Rectal smooth muscle tissue (tissue), 1 donor: ENCODE measurements at regions not wholly inside any gene's neighbourhood (a gene's known extent, or its start where the extent isn't known, plus 50 kb on each side); places are given as distances from the start of the nearest gene placed in this dataset.
"Not testable (repeated sequence)": the region's sequence is repeated elsewhere in the genome, so short reads cannot be mapped to it uniquely, and the experiment has no call there.

Experiments used
- H3K27ac ChIP-seq: one replicate; pipeline ENCODE4 v1.7.0; 2013; ENCODE audit warnings: low read depth, low read length, inconsistent platforms
- H3K27me3 ChIP-seq: one replicate; pipeline ENCODE4 v1.7.0; 2013; ENCODE audit warnings: low read length; ENCODE audit not compliant: control insufficient read depth, insufficient read depth
- H3K36me3 ChIP-seq: one replicate; pipeline ENCODE4 v1.7.0; 2013; ENCODE audit warnings: low read length; ENCODE audit not compliant: control insufficient read depth, insufficient read depth
- H3K4me1 ChIP-seq: one replicate; pipeline ENCODE4 v1.7.0; 2013; ENCODE audit warnings: low read length; ENCODE audit not compliant: control insufficient read depth, insufficient read depth
- H3K4me3 ChIP-seq: one replicate; pipeline ENCODE4 v1.7.0; 2013; ENCODE audit warnings: low read length
- H3K9ac ChIP-seq: one replicate; pipeline ENCODE4 v1.7.0; 2013; ENCODE audit warnings: low read length

- no peaks in the 10 kb centered on the region for H3K4me1 ChIP-seq
- no peak overlapping the region for H3K27ac ChIP-seq
- no peaks in the 10 kb centered on the region for H3K36me3 ChIP-seq
- H3K27me3 ChIP-seq = no peaks in the 10 kb centered on the region
- H3K9ac ChIP-seq = no peak overlapping the region
- no peak overlapping the region for H3K4me3 ChIP-seq
Measured at GRCh38 chr21:28118570-28118969, 874.1 kb downstream of the LTN1 start.

- not testable (repeated sequence) for H3K27me3 ChIP-seq, H3K27ac ChIP-seq, H3K36me3 ChIP-seq, H3K4me3 ChIP-seq, H3K4me1 ChIP-seq, H3K9ac ChIP-seq
Measured at GRCh38 chr21:28114986-28115385, 877.7 kb downstream of the LTN1 start.

GRCh38 chr21:28113718-28114117 is 879.0 kb downstream of the LTN1 start:
- no peaks in the 10 kb centered on the region for H3K36me3 ChIP-seq
- H3K9ac ChIP-seq = no peak overlapping the region
- no peak overlapping the region for H3K27ac ChIP-seq
- peaks cover 9% of the 10 kb centered on the region for H3K4me1 ChIP-seq
- no peaks in the 10 kb centered on the region for H3K27me3 ChIP-seq
- H3K4me3 ChIP-seq = no peak overlapping the region

- Histone ChIP-seq H3K27me3 (no peaks in the 10 kb centered on the region), H3K27ac (peak overlapping the region; percentile 51), H3K4me3 (no peak overlapping the region), H3K9ac (no peak overlapping the region), H3K4me1 (peaks cover 9% of the 10 kb centered on the region), H3K36me3 (no peaks in the 10 kb centered on the region)
Measured at GRCh38 chr21:28112511-28112910, 880.2 kb downstream of the LTN1 start.

GRCh38 chr21:28111151-28111619 is 881.5 kb downstream of the LTN1 start:
- no peaks in the 10 kb centered on the region for H3K36me3 ChIP-seq
- no peak overlapping the region for H3K9ac ChIP-seq
- peak overlapping the region; percentile 15 for H3K4me3 ChIP-seq
- peak overlapping the region; percentile 55 for H3K27ac ChIP-seq
- no peaks in the 10 kb centered on the region for H3K27me3 ChIP-seq
- peaks cover 9% of the 10 kb centered on the region for H3K4me1 ChIP-seq

GRCh38 chr21:28110716-28111115 is 882.0 kb downstream of the LTN1 start:
- Histone ChIP-seq H3K4me3 (no peak overlapping the region), H3K36me3 (no peaks in the 10 kb centered on the region), H3K27me3 (no peaks in the 10 kb centered on the region), H3K9ac (no peak overlapping the region), H3K4me1 (peaks cover 9% of the 10 kb centered on the region), H3K27ac (peak overlapping the region; percentile 55)

GRCh38 chr21:28110074-28110473 is 882.6 kb downstream of the LTN1 start:
- Histone ChIP-seq H3K27ac (peak overlapping the region; percentile 10), H3K9ac (no peak overlapping the region), H3K4me1 (peaks cover 9% of the 10 kb centered on the region), H3K36me3 (no peaks in the 10 kb centered on the region), H3K27me3 (no peaks in the 10 kb centered on the region), H3K4me3 (no peak overlapping the region)

- H3K27ac ChIP-seq = no peak overlapping the region
- no peak overlapping the region for H3K4me3 ChIP-seq
- peaks cover 4% of the 10 kb centered on the region for H3K4me1 ChIP-seq
- H3K27me3 ChIP-seq = no peaks in the 10 kb centered on the region
- H3K9ac ChIP-seq = no peak overlapping the region
- no peaks in the 10 kb centered on the region for H3K36me3 ChIP-seq
Measured at GRCh38 chr21:28106370-28106890, 886.2 kb downstream of the LTN1 start.

- H3K4me3 ChIP-seq = no peak overlapping the region
- H3K27me3 ChIP-seq = no peaks in the 10 kb centered on the region
- H3K36me3 ChIP-seq = no peaks in the 10 kb centered on the region
- H3K27ac ChIP-seq = no peak overlapping the region
- no peak overlapping the region for H3K9ac ChIP-seq
- no peaks in the 10 kb centered on the region for H3K4me1 ChIP-seq
Measured at GRCh38 chr21:28104346-28104745, 888.3 kb downstream of the LTN1 start.

- Histone ChIP-seq H3K36me3 (no peaks in the 10 kb centered on the region), H3K27me3 (no peaks in the 10 kb centered on the region), H3K4me3 (peak overlapping the region; percentile 9), H3K27ac (no peak overlapping the region), H3K9ac (no peak overlapping the region), H3K4me1 (no peaks in the 10 kb centered on the region)
Measured at GRCh38 chr21:28100366-28100765, 892.3 kb downstream of the LTN1 start.

- H3K4me1 ChIP-seq = no peaks in the 10 kb centered on the region
- H3K27ac ChIP-seq = no peak overlapping the region
- no peaks in the 10 kb centered on the region for H3K27me3 ChIP-seq
- no peak overlapping the region for H3K9ac ChIP-seq
- H3K36me3 ChIP-seq = no peaks in the 10 kb centered on the region
- no peak overlapping the region for H3K4me3 ChIP-seq
Measured at GRCh38 chr21:28099001-28099705, 893.5 kb downstream of the LTN1 start.

GRCh38 chr21:28091466-28091865 is 901.2 kb downstream of the LTN1 start:
- H3K9ac ChIP-seq = no peak overlapping the region
- no peaks in the 10 kb centered on the region for H3K4me1 ChIP-seq
- H3K27ac ChIP-seq = no peak overlapping the region
- no peaks in the 10 kb centered on the region for H3K36me3 ChIP-seq
- H3K27me3 ChIP-seq = no peaks in the 10 kb centered on the region
- no peak overlapping the region for H3K4me3 ChIP-seq

- Histone ChIP-seq H3K9ac (no peak overlapping the region), H3K27ac (no peak overlapping the region), H3K4me3 (no peak overlapping the region)
Measured at GRCh38 chr21:28090546-28090945, 902.1 kb downstream of the LTN1 start.

More at GRCh38 chr21:28090546-28090945, 902.1 kb downstream of the LTN1 start:
- H3K27me3 ChIP-seq = no peaks in the 10 kb centered on the region
- no peaks in the 10 kb centered on the region for H3K4me1 ChIP-seq
- no peaks in the 10 kb centered on the region for H3K36me3 ChIP-seq
